ENCODE measurements at regions not wholly inside any gene's neighbourhood (a gene's known extent, or its start where the extent isn't known, plus 50 kb on each side); places are given as distances from the start of the nearest gene placed in this dataset.

- H3K9me3 ChIP-seq: peaks cover 9% of the 10 kb centered on the region
- DNase-seq (no peak), ATAC-seq (no peak)
- TF ChIP-seq CTCF (IDR thresholded peaks at IDR 0.05): no peak
- WGBS, 3 donors: 92 to 100% (median 92%) methylated on average over 1 of the region's 1 CpG
- H3K4me1 ChIP-seq: no peaks in the 10 kb centered on the region
- intact Hi-C loops (cut with DNase I): no loop called here
- H3K27ac ChIP-seq: no peak overlapping the region
- H3K36me3 ChIP-seq (ENCODE audit: insufficient read depth in 1 of 2, low read depth in 1 of 2): no peaks in the 10 kb centered on the region
- H3K27me3 ChIP-seq (ENCODE audit: insufficient read depth in 3 of 3, low read length in 2 of 3): no peaks in the 10 kb centered on the region
- H3K4me3 ChIP-seq: no peak overlapping the region
These were observed 939.8 kb downstream of the EFNA5 start for GRCh38 chr5:106730912-106731311.

GRCh38 chr5:106730506-106730905 lies 940.2 kb downstream of the EFNA5 start:
- Histone ChIP-seq H3K4me3 (no peak overlapping the region), H3K4me1 (no peaks in the 10 kb centered on the region), H3K36me3 (ENCODE audit: insufficient read depth in 1 of 2, low read depth in 1 of 2) (no peaks in the 10 kb centered on the region), H3K9me3 (peaks cover 9% of the 10 kb centered on the region), H3K27ac (no peak overlapping the region), H3K27me3 (ENCODE audit: insufficient read depth in 3 of 3, low read length in 2 of 3) (no peaks in the 10 kb centered on the region)
- no peak for TF ChIP-seq CTCF (IDR thresholded peaks at IDR 0.05)
- 58 to 63% (median 62%) methylated on average over 3 of the region's 3 CpGs for WGBS, 3 donors
- intact Hi-C loops (cut with DNase I): no loop called here
- DNase-seq (no peak), ATAC-seq (no peak)

- intact Hi-C loops (cut with DNase I): no loop called here
- ATAC-seq: no peak
- WGBS, 3 donors: 78 to 81% (median 79%) methylated on average over 4 of the region's 4 CpGs
These were observed 942.5 kb downstream of the EFNA5 start for GRCh38 chr5:106728208-106728607.

GRCh38 chr5:106727071-106727470 lies 943.7 kb downstream of the EFNA5 start:
- 79 to 83% (median 82%) methylated on average over 2 of the region's 2 CpGs for WGBS, 3 donors
- Histone ChIP-seq H3K4me1 (no peaks in the 10 kb centered on the region), H3K4me3 (no peak overlapping the region), H3K27ac (no peak overlapping the region), H3K27me3 (ENCODE audit: insufficient read depth in 3 of 3, low read length in 2 of 3) (no peaks in the 10 kb centered on the region), H3K36me3 (ENCODE audit: insufficient read depth in 1 of 2, low read depth in 1 of 2) (no peaks in the 10 kb centered on the region), H3K9me3 (no peaks in the 10 kb centered on the region)
- no peak for ATAC-seq
- no peak for TF ChIP-seq CTCF (IDR thresholded peaks at IDR 0.05)
- intact Hi-C loops (cut with DNase I): no loop called here
- DNase-seq: no peak

More at GRCh38 chr5:106728208-106728607, 942.5 kb downstream of the EFNA5 start:
- H3K27me3 ChIP-seq (ENCODE audit: insufficient read depth in 3 of 3, low read length in 2 of 3): no peaks in the 10 kb centered on the region
- no peaks in the 10 kb centered on the region for H3K4me1 ChIP-seq
- H3K9me3 ChIP-seq: no peaks in the 10 kb centered on the region
- no peak for TF ChIP-seq CTCF (IDR thresholded peaks at IDR 0.05)
- no peak overlapping the region for H3K27ac ChIP-seq
- H3K4me3 ChIP-seq: no peak overlapping the region
- H3K36me3 ChIP-seq (ENCODE audit: insufficient read depth in 1 of 2, low read depth in 1 of 2): no peaks in the 10 kb centered on the region
- DNase-seq: no peak

DNA sequence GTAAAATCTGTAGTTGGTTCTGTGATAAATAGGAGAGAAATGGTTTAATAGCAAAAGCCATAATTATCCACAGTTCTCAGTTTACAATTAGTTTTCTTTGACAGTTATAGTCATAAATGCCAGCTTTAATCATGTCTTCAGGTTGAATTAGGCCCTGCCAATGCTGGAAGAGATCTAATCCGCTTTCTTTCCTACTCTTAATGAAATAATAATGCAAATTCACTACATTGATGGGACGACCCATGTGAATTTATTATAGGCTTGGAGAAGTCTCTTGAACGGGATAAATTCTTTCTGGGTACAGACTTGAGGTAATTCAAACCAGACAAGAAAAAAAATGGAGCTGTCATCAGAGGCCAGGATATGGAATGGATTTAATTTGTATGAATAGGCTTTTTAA lies 950.4 kb downstream of the EFNA5 start:
- intact Hi-C loops (cut with DNase I): no loop called here
- no peaks in the 10 kb centered on the region for H3K27me3 ChIP-seq (ENCODE audit: insufficient read depth in 3 of 3, low read length in 2 of 3)
- H3K4me1 ChIP-seq: no peaks in the 10 kb centered on the region
- WGBS, 3 donors: 41 to 51% (median 49%) methylated on average over 3 of the region's 3 CpGs
- ATAC-seq (no peak), DNase-seq (no peak)
- H3K4me3 ChIP-seq: no peak overlapping the region
- no peaks in the 10 kb centered on the region for H3K9me3 ChIP-seq
- H3K36me3 ChIP-seq (ENCODE audit: insufficient read depth in 1 of 2, low read depth in 1 of 2): no peaks in the 10 kb centered on the region
- H3K27ac ChIP-seq: no peak overlapping the region
- no peak for TF ChIP-seq CTCF (IDR thresholded peaks at IDR 0.05)
